HepG2 (cell line): ENCODE measurements at regions not wholly inside any gene's neighbourhood (a gene's known extent, or its start where the extent isn't known, plus 50 kb on each side); places are given as distances from the start of the nearest gene placed in this dataset.

Experiments used
- ATAC-seq: fragments of 200-7000 bp; cut with Tn5 transposase; 3 replicates; pipeline ENCODE4 v1.9.1; 2020; ENCODE audit warnings: mild to moderate bottlenecking, moderate library complexity
- BruUV-seq: library from RNA; stranded (reverse); fragments of 400-500 nt; replicated peaks from 2 replicates; lab custom pipeline; 2021; lab: Mats Ljungman, UMichigan
- CTCF ChIA-PET: fragments of 300-600 bp; formaldehyde crosslinking; extraction: SDS; loops from one replicate; lab custom pipeline; 2021; ENCODE audit warnings: low total read pairs, inconsistent platforms, low intra/inter-chr PET ratio; lab: Yijun Ruan, JAX
- POLR2A ChIA-PET: fragments of 350-600 bp; sonication (Branson Sonifier 250); formaldehyde crosslinking; loops from one replicate; lab custom pipeline; 2020; ENCODE audit warnings: antibody characterized with exemption, inconsistent platforms; lab: Yijun Ruan, JAX
- DNase-seq: peaks from one replicate; pipeline ENCODE4 v3.0.0-alpha.2; 2015; ENCODE audit warnings: low spot score
- FAIRE-seq: peaks from 3 replicates; lab custom pipeline; 2011; peaks lifted over from hg19 to GRCh38; lab: Jason Lieb, UNC
- H2AFZ ChIP-seq: one replicate; pipeline ENCODE4 v1.6.1; 2011; ENCODE audit warnings: low read length, inconsistent platforms
- H3K27ac ChIP-seq: fragments of 300-600 bp; 3 replicates; pipeline ENCODE4 v1.8.0; 2011; ENCODE audit warnings: mixed run types, mild to moderate bottlenecking, mixed read lengths, low read length, inconsistent platforms; ENCODE audit not compliant: insufficient read depth; ENCODE audit errors: extremely low read length
- H3K27me3 ChIP-seq, 2 experiments: fragments of 200-600 bp in 1 of 2; 2 replicates in 1 of 2; 3 replicates in 1 of 2; pipeline versions ENCODE4 v1.6.0 to v1.8.0; 2011; ENCODE audit warnings: low read length in 2 of 2, mild to moderate bottlenecking in 2 of 2, moderate library complexity in 2 of 2, inconsistent platforms in 1 of 2; ENCODE audit not compliant: insufficient read depth in 2 of 2, control insufficient read depth in 1 of 2
- H3K36me3 ChIP-seq, 2 experiments: fragments of 200-600 bp in 1 of 2; replicated peaks in 1 of 2; 2 replicates in 1 of 2; 3 replicates in 1 of 2; pipeline versions ENCODE4 v1.5.1 to v1.8.0; 2011; ENCODE audit warnings: low read length in 2 of 2, inconsistent platforms in 1 of 2; ENCODE audit not compliant: insufficient read depth in 2 of 2, control insufficient read depth in 1 of 2
- H3K4me1 ChIP-seq: 2 replicates; pipeline ENCODE4 v1.5.1; 2012; ENCODE audit warnings: low read length, inconsistent platforms; ENCODE audit not compliant: insufficient read depth
- H3K4me2 ChIP-seq: 2 replicates; pipeline ENCODE4 v1.6.0; 2011; ENCODE audit warnings: low read depth, low read length, inconsistent platforms
- H3K4me3 ChIP-seq, 3 experiments: fragments of 200-600 bp in 1 of 3; sonication (generic), shearing (Covaris generic) in 1 of 3; replicated peaks in 1 of 3; 2 replicates each; pipeline ENCODE4 v1.5.1; 2011 to 2016; ENCODE audit warnings: low read length in 3 of 3, inconsistent platforms in 2 of 3, low read depth in 2 of 3, mild to moderate bottlenecking in 2 of 3, control low read depth in 1 of 3, mixed read lengths in 1 of 3; ENCODE audit not compliant: insufficient read depth in 1 of 3
- H3K79me2 ChIP-seq: one replicate; pipeline ENCODE4 v1.6.1; 2011; ENCODE audit warnings: low read length, inconsistent platforms; ENCODE audit not compliant: insufficient read depth
- H3K9ac ChIP-seq: 2 replicates; pipeline ENCODE4 v1.6.0; 2011; ENCODE audit warnings: mild to moderate bottlenecking, low read depth, low read length, inconsistent platforms; ENCODE audit not compliant: insufficient read depth
- H3K9me3 ChIP-seq: 2 replicates; pipeline ENCODE4 v1.5.1; 2012; ENCODE audit warnings: mild to moderate bottlenecking, low read length
- H4K20me1 ChIP-seq: 2 replicates; pipeline ENCODE4 v1.6.0; 2011; ENCODE audit warnings: inconsistent platforms, mild to moderate bottlenecking, low read length, moderate library complexity; ENCODE audit not compliant: insufficient read depth
- BHLHE40 ChIP-seq: IDR thresholded peaks from 2 replicates; pipeline ENCODE4 v1.6.1; 2011; ENCODE audit warnings: low read length, improper control_type of control experiment
- EHMT2 ChIP-seq: fragments of 200-600 bp; sonication (generic); IDR thresholded peaks from 2 replicates; pipeline ENCODE4 v1.7.0; 2017; ENCODE audit warnings: antibody characterized with exemption, low read depth, low read length, borderline replicate concordance
- KAT2B ChIP-seq: fragments of 150-350 bp; IDR thresholded peaks from 2 replicates; pipeline ENCODE4 v1.6.1; 2014; ENCODE audit warnings: low read depth, low read length, borderline replicate concordance
- MTA1 ChIP-seq: sonication (generic); formaldehyde crosslinking; IDR thresholded peaks from 2 replicates; pipeline ENCODE4 v1.4.0; 2020; ENCODE audit warnings: missing genetic modification reagents, mild to moderate bottlenecking, borderline replicate concordance
- PHF8 ChIP-seq: sonication (generic); formaldehyde crosslinking; IDR thresholded peaks from 2 replicates; pipeline ENCODE4 v1.5.0; 2020; ENCODE audit warnings: missing genetic modification reagents
- SP140L ChIP-seq: sonication (generic); formaldehyde crosslinking; IDR thresholded peaks from 2 replicates; pipeline ENCODE4 v1.4.0; 2020; ENCODE audit warnings: missing genetic modification reagents, borderline replicate concordance
- ZBTB21 ChIP-seq: sonication (generic); formaldehyde crosslinking; IDR thresholded peaks from 2 replicates; pipeline ENCODE4 v1.4.0; 2020; ENCODE audit warnings: missing genetic modification reagents
- ZSCAN20 ChIP-seq: sonication (generic); formaldehyde crosslinking; IDR thresholded peaks from 2 replicates; pipeline ENCODE4 v1.4.0; 2020; ENCODE audit warnings: missing genetic modification reagents, mild to moderate bottlenecking, borderline replicate concordance
- WGBS: methylation state at CpG from one replicate; pipeline ENCODE4 v1.1.6; 2017; ENCODE audit warnings: low lambda C conversion rate; 5-methylcytosine and 5-hydroxymethylcytosine counted together
- in situ Hi-C: cut with HindIII; loops from 2 replicates; pipeline ENCODE4 v1.10.0; 2017; ENCODE audit warnings: low pct_unique_long_range_greater_than_20kb; ENCODE audit not compliant: extremely low pct_ligation_motif_present
- intact Hi-C: fragments of 100-400 bp; cut with micrococcal nuclease; formaldehyde crosslinking; loops from one replicate; pipeline ENCODE4 v1.10.0; 2022; ENCODE audit not compliant: unreplicated experiment
- TF ChIP-seq, protein P1 (sequence below): sonication (generic); formaldehyde crosslinking; IDR thresholded peaks from 2 replicates; pipeline ENCODE4 v1.4.0; 2020; ENCODE audit warnings: missing genetic modification reagents
- TF ChIP-seq, protein P2 (sequence below): sonication (generic); formaldehyde crosslinking; IDR thresholded peaks from 2 replicates; pipeline ENCODE4 v1.4.0; 2020; ENCODE audit warnings: mild to moderate bottlenecking, missing genetic modification reagents, borderline replicate concordance
- TF ChIP-seq, protein P3 (sequence below): sonication (generic); formaldehyde crosslinking; IDR thresholded peaks from 2 replicates; pipeline ENCODE4 v1.5.0; 2020; ENCODE audit warnings: missing genetic modification reagents, mild to moderate bottlenecking, borderline replicate concordance

DNA sequence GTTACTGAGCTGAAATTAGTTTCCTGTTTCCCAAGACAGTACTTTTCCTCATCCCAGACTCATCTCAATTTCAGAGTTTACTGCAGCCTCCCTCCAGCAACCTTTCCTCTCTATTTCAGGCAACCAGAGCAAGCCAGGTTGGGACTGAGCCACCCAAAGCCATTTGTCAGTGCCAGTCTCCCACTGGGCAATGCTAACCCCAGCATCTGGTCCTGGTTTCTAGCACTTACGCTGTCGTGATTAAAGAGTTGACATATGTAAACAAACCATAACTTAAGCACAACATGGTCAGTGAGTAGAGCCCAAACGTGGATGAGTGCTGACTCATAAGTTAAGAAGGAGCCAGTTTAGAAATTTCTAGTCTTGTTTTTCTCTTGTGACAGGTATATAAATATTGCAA is 119.6 kb upstream of the BLID start:
- 5% methylated on average over 3 of the region's 3 CpGs for WGBS
- Histone ChIP-seq H3K27me3 (no peaks in the 10 kb centered on the region; a peak in 2 of 5 replicates), H3K36me3 (no peaks in the 10 kb centered on the region), H2AFZ (no peak overlapping the region)
- intact Hi-C loops, result no loop called here
- no peak for DNase-seq
- CTCF ChIA-PET, result no interaction called here
- TF ChIP-seq, protein P1, sequence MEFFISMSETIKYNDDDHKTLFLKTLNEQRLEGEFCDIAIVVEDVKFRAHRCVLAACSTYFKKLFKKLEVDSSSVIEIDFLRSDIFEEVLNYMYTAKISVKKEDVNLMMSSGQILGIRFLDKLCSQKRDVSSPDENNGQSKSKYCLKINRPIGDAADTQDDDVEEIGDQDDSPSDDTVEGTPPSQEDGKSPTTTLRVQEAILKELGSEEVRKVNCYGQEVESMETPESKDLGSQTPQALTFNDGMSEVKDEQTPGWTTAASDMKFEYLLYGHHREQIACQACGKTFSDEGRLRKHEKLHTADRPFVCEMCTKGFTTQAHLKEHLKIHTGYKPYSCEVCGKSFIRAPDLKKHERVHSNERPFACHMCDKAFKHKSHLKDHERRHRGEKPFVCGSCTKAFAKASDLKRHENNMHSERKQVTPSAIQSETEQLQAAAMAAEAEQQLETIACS (CRISPR knock-in tag), result no peak
- TF ChIP-seq, protein P2, sequence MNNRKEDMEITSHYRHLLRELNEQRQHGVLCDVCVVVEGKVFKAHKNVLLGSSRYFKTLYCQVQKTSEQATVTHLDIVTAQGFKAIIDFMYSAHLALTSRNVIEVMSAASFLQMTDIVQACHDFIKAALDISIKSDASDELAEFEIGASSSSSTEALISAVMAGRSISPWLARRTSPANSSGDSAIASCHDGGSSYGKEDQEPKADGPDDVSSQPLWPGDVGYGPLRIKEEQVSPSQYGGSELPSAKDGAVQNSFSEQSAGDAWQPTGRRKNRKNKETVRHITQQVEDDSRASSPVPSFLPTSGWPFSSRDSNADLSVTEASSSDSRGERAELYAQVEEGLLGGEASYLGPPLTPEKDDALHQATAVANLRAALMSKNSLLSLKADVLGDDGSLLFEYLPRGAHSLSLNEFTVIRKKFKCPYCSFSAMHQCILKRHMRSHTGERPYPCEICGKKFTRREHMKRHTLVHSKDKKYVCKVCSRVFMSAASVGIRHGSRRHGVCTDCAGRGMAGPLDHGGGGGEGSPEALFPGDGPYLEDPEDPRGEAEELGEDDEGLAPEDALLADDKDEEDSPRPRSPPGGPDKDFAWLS, result no peak
- no peak for TF ChIP-seq ZSCAN20 (CRISPR knock-in tag)
- TF ChIP-seq, all 625 proteins: peak for 0
- no peaks in the 10 kb centered on the region for H3K4me1 ChIP-seq
- H3K4me2 ChIP-seq, result no peak overlapping the region
- BruUV-seq, result no TSS peak
- in situ Hi-C loops, result no loop called here
- POLR2A ChIA-PET, result no interaction called here
- no peak for ATAC-seq
- no peaks in the 10 kb centered on the region for H4K20me1 ChIP-seq
- no peak overlapping the region for H3K27ac ChIP-seq
- H3K79me2 ChIP-seq, result no peaks in the 10 kb centered on the region
- H3K4me3 ChIP-seq, result no peak overlapping the region
- no peak overlapping the region for H3K9ac ChIP-seq
- no peaks in the 10 kb centered on the region for H3K9me3 ChIP-seq
- no peak for FAIRE-seq

DNA sequence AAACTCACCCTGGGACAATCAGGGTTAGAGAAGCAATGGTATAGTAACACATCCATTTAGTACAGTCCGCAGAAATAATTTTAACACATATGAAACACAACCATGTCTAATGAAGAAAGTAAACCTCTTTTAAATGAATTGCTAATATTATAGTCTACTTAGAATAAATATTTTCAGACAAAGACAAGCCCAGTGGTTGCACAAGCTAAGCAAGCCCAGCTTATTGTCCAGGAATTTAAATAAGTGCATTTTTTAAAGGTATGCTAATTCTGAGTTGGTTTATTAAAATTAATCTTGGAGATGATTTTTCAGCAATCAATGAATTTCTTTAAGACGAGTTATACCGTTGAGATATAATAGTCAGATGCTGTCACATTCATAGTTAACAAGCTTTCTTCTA is 118.8 kb upstream of the BLID start:
- in situ Hi-C loops (no loop called here), intact Hi-C loops (no loop called here)
- ATAC-seq, result no peak
- Histone ChIP-seq H3K36me3 (no peaks in the 10 kb centered on the region), H3K9ac (no peak overlapping the region), H2AFZ (no peak overlapping the region), H3K9me3 (no peaks in the 10 kb centered on the region), H3K27ac (no peak overlapping the region), H3K4me1 (peaks cover 7% of the 10 kb centered on the region), H3K79me2 (no peaks in the 10 kb centered on the region), H3K4me2 (no peak overlapping the region), H4K20me1 (no peaks in the 10 kb centered on the region), H3K27me3 (no peaks in the 10 kb centered on the region; a peak in 2 of 5 replicates), H3K4me3 (no peak overlapping the region)
- no peak for FAIRE-seq
- ChIA-PET POLR2A (no interaction called here), CTCF (no interaction called here)
- WGBS, result 59% methylated on average over 3 of the region's 3 CpGs
- BruUV-seq, result no TSS peak
- no peak for DNase-seq
- TF ChIP-seq, protein P3, sequence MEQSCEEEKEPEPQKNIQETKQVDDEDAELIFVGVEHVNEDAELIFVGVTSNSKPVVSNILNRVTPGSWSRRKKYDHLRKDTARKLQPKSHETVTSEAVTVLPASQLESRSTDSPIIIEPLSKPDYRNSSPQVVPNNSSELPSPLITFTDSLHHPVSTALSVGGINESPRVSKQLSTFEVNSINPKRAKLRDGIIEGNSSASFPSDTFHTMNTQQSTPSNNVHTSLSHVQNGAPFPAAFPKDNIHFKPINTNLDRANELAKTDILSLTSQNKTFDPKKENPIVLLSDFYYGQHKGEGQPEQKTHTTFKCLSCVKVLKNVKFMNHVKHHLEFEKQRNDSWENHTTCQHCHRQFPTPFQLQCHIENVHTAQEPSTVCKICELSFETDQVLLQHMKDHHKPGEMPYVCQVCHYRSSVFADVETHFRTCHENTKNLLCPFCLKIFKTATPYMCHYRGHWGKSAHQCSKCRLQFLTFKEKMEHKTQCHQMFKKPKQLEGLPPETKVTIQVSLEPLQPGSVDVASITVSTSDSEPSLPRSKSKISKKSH (CRISPR knock-in tag), result no peak
- no peak for TF ChIP-seq EHMT2
- TF ChIP-seq MTA1, result no peak
- TF ChIP-seq ZBTB21, result no peak
- no peak for TF ChIP-seq BHLHE40
- TF ChIP-seq PHF8 (CRISPR knock-in tag), result no peak
- TF ChIP-seq SP140L (CRISPR knock-in tag), result no peak
- TF ChIP-seq KAT2B, result no peak
